ENCODE measurements at regions not wholly inside any gene's neighbourhood (a gene's known extent, or its start where the extent isn't known, plus 50 kb on each side); places are given as distances from the start of the nearest gene placed in this dataset.

DNA sequence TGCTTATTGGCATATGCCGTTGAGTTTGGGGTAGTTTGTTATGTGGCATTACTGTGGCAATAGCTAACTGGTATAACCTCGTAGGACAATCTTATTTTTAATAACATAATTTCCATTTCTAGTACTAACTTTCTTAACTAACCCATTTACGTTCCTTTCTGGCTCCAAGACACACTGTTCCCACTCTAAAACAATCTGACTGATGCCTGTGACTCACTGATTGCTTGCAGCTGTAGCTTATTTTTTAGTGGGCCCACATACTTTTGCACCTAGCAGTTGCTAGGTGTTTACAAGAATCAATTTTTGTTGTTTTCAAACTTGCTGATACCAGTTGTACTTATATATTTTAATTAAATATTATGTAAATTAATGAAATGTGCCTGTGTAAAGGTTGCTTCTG is 52.2 kb downstream of the FAT3 start:
- Histone ChIP-seq H3K36me3 (ENCODE audit: insufficient read depth, low read length) (no peaks in the 10 kb centered on the region), H3K4me3 (ENCODE audit: low read depth, low read length) (no peak overlapping the region), H3K4me1 (ENCODE audit: control insufficient read depth, insufficient read depth, low read length, unreplicated experiment) (no peaks in the 10 kb centered on the region), H3K27ac (ENCODE audit: low read depth, low read length) (no peak overlapping the region), H2AFZ (ENCODE audit: low read length, unreplicated experiment) (no peak overlapping the region), H3K27me3 (ENCODE audit: insufficient read depth, low read length) (no peaks in the 10 kb centered on the region), H3K79me2 (ENCODE audit: control insufficient read depth, insufficient read depth, low read length, unreplicated experiment) (no peaks in the 10 kb centered on the region)

DNA sequence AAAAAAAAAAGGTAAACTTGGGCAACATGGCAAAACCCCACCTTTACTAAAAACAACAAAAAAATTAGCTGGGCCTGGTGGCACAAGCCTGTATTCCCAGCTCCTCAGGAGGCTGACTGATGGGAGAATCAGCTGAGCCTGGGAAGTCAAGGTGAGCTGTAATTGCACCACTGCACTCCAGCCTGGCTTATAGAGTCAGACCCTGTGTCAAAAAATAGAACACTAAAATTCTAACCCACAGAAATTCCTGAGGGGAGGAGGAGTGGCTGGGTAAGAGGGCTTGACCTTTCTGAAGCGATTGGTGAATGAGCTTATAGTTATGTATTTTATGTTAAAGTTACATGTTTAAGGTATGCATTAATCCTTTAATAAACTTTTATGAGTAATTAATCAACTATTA is 53.3 kb downstream of the FAT3 start:
- no peak overlapping the region for H3K4me3 ChIP-seq (ENCODE audit: low read depth, low read length)
- no peak overlapping the region for H2AFZ ChIP-seq (ENCODE audit: low read length, unreplicated experiment)
- no peaks in the 10 kb centered on the region for H3K27me3 ChIP-seq (ENCODE audit: insufficient read depth, low read length)
- no peaks in the 10 kb centered on the region for H3K4me1 ChIP-seq (ENCODE audit: control insufficient read depth, insufficient read depth, low read length, unreplicated experiment)
- H3K36me3 ChIP-seq (ENCODE audit: insufficient read depth, low read length): no peaks in the 10 kb centered on the region
- no peak overlapping the region for H3K27ac ChIP-seq (ENCODE audit: low read depth, low read length)
- no peaks in the 10 kb centered on the region for H3K79me2 ChIP-seq (ENCODE audit: control insufficient read depth, insufficient read depth, low read length, unreplicated experiment)

DNA sequence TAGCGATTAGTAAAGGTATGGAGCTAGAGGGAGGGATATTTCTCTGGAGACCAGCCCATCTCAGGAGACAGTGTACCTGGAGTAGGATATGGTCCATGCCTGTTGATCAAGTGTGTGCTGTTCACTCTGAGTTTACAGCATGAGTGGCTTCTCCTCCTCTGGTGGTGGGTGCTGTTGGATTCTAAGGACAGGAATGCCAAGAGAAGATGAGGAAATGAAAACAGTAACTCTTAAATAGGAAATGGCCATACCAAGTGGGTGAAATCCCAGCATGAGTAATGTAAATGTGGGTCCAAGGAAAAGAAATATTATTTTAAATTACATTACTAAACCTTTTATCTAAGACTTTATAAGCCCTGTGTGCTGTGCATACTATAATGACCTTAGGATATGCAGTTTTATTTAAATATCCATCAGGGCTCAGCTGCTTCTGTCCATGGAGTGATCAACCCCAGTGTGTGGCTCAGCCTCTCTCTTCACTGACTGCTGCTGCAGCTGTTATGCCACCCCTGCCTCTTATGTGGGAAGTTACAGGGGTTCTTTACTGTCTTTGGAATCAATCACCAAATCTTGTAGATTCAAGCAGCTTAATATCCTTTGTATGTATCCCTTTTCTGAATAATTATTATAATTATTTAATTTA is 54.3 kb downstream of the FAT3 start:
- Histone ChIP-seq H3K27me3 (ENCODE audit: insufficient read depth, low read length) (no peaks in the 10 kb centered on the region), H3K27ac (ENCODE audit: low read depth, low read length) (no peak overlapping the region), H3K4me3 (ENCODE audit: low read depth, low read length) (no peak overlapping the region), H3K4me1 (ENCODE audit: control insufficient read depth, insufficient read depth, low read length, unreplicated experiment) (no peaks in the 10 kb centered on the region), H3K79me2 (ENCODE audit: control insufficient read depth, insufficient read depth, low read length, unreplicated experiment) (no peaks in the 10 kb centered on the region), H2AFZ (ENCODE audit: low read length, unreplicated experiment) (no peak overlapping the region), H3K36me3 (ENCODE audit: insufficient read depth, low read length) (no peaks in the 10 kb centered on the region)

- Histone ChIP-seq H3K27me3 (ENCODE audit: insufficient read depth, low read length) (0 out of 2 replicates have a peak, but pooled peaks cover 7% of the 10 kb centered on the region), H3K4me1 (ENCODE audit: control insufficient read depth, insufficient read depth, low read length, unreplicated experiment) (no peaks in the 10 kb centered on the region), H3K36me3 (ENCODE audit: insufficient read depth, low read length) (no peaks in the 10 kb centered on the region), H3K27ac (ENCODE audit: low read depth, low read length) (no peak overlapping the region), H3K4me3 (ENCODE audit: low read depth, low read length) (no peak overlapping the region), H3K79me2 (ENCODE audit: control insufficient read depth, insufficient read depth, low read length, unreplicated experiment) (no peaks in the 10 kb centered on the region), H2AFZ (ENCODE audit: low read length, unreplicated experiment) (no peak overlapping the region)
Measured at GRCh38 chr11:92284107-92284506, 59.5 kb downstream of the FAT3 start.

GRCh38 chr11:92284558-92284957 is 59.9 kb downstream of the FAT3 start:
- H3K4me1 ChIP-seq (ENCODE audit: control insufficient read depth, insufficient read depth, low read length, unreplicated experiment): no peaks in the 10 kb centered on the region
- 0 out of 2 replicates have a peak, but pooled peaks cover 7% of the 10 kb centered on the region for H3K27me3 ChIP-seq (ENCODE audit: insufficient read depth, low read length)
- H3K79me2 ChIP-seq (ENCODE audit: control insufficient read depth, insufficient read depth, low read length, unreplicated experiment): no peaks in the 10 kb centered on the region
- no peaks in the 10 kb centered on the region for H3K36me3 ChIP-seq (ENCODE audit: insufficient read depth, low read length)
- H3K27ac ChIP-seq (ENCODE audit: low read depth, low read length): no peak overlapping the region
- no peak overlapping the region for H3K4me3 ChIP-seq (ENCODE audit: low read depth, low read length)
- H2AFZ ChIP-seq (ENCODE audit: low read length, unreplicated experiment): no peak overlapping the region

DNA sequence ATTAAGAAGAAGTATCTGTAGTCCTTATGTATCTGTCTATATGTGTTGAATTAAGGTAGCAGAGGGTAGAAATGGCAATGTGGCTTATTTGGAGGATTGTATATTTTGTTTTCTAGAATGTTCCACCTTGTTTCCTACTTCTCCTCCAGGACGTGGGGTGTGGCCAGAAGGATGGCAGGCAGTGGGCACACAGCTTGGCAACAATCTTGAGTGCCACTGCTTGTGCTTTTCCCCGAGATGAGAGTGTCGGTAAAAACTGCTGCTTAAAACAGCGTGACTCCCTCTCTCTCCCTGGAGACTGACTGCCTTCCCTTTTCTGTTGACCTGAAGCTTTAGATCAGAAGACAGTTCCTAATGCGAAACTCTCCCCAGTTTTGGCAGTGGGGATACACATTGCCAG is 61.2 kb downstream of the FAT3 start:
- Histone ChIP-seq H3K27ac (ENCODE audit: low read depth, low read length) (no peak overlapping the region), H3K36me3 (ENCODE audit: insufficient read depth, low read length) (no peaks in the 10 kb centered on the region), H3K79me2 (ENCODE audit: control insufficient read depth, insufficient read depth, low read length, unreplicated experiment) (no peaks in the 10 kb centered on the region), H3K4me1 (ENCODE audit: control insufficient read depth, insufficient read depth, low read length, unreplicated experiment) (no peaks in the 10 kb centered on the region), H3K4me3 (ENCODE audit: low read depth, low read length) (no peak overlapping the region), H2AFZ (ENCODE audit: low read length, unreplicated experiment) (no peak overlapping the region), H3K27me3 (ENCODE audit: insufficient read depth, low read length) (0 out of 2 replicates have a peak, but pooled peaks cover 7% of the 10 kb centered on the region)

- no peaks in the 10 kb centered on the region for H3K36me3 ChIP-seq (ENCODE audit: insufficient read depth, low read length)
- H3K4me1 ChIP-seq (ENCODE audit: control insufficient read depth, insufficient read depth, low read length, unreplicated experiment): no peaks in the 10 kb centered on the region
- H3K27ac ChIP-seq (ENCODE audit: low read depth, low read length): no peak overlapping the region
- no peak overlapping the region for H3K4me3 ChIP-seq (ENCODE audit: low read depth, low read length)
- 0 out of 2 replicates have a peak, but pooled peaks cover 7% of the 10 kb centered on the region for H3K27me3 ChIP-seq (ENCODE audit: insufficient read depth, low read length)
- no peak overlapping the region for H2AFZ ChIP-seq (ENCODE audit: low read length, unreplicated experiment)
- H3K79me2 ChIP-seq (ENCODE audit: control insufficient read depth, insufficient read depth, low read length, unreplicated experiment): no peaks in the 10 kb centered on the region
Measured at GRCh38 chr11:92286709-92287108, 62.1 kb downstream of the FAT3 start.

GRCh38 chr11:92295175-92296137 is 70.8 kb downstream of the FAT3 start:
- no peak overlapping the region for H3K27ac ChIP-seq (ENCODE audit: low read depth, low read length)

DNA sequence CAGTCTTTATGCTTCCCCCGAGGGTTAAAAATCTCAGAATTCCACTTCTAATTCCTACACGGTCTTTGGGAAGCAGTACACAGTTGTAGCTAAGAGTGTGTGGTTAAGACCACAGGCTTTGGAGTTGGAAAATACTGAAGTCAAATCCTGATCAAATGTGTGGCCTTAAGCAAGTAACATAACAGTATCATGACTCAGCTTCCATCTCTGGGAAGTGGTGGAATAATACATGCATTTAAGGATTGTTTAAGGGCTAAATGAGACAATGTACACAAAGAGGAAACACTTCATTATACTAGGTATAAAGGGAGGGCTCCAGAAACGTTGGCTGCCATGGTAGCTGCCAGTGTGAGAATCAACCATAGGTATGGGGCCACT is 71.5 kb downstream of the FAT3 start:
- Histone ChIP-seq H2AFZ (ENCODE audit: low read length, unreplicated experiment) (no peak overlapping the region), H3K4me3 (ENCODE audit: low read depth, low read length) (no peak overlapping the region), H3K36me3 (ENCODE audit: insufficient read depth, low read length) (no peaks in the 10 kb centered on the region), H3K27me3 (ENCODE audit: insufficient read depth, low read length) (no peaks in the 10 kb centered on the region), H3K79me2 (ENCODE audit: control insufficient read depth, insufficient read depth, low read length, unreplicated experiment) (no peaks in the 10 kb centered on the region), H3K27ac (ENCODE audit: low read depth, low read length) (no peak overlapping the region), H3K4me1 (ENCODE audit: control insufficient read depth, insufficient read depth, low read length, unreplicated experiment) (no peaks in the 10 kb centered on the region)

More at GRCh38 chr11:92295175-92296137, 70.8 kb downstream of the FAT3 start:
- H3K4me1 ChIP-seq (ENCODE audit: control insufficient read depth, insufficient read depth, low read length, unreplicated experiment): no peaks in the 10 kb centered on the region
- no peaks in the 10 kb centered on the region for H3K27me3 ChIP-seq (ENCODE audit: insufficient read depth, low read length)
- no peaks in the 10 kb centered on the region for H3K79me2 ChIP-seq (ENCODE audit: control insufficient read depth, insufficient read depth, low read length, unreplicated experiment)
- H3K4me3 ChIP-seq (ENCODE audit: low read depth, low read length): no peak overlapping the region
- H3K36me3 ChIP-seq (ENCODE audit: insufficient read depth, low read length): no peaks in the 10 kb centered on the region
- H2AFZ ChIP-seq (ENCODE audit: low read length, unreplicated experiment): no peak overlapping the region

DNA sequence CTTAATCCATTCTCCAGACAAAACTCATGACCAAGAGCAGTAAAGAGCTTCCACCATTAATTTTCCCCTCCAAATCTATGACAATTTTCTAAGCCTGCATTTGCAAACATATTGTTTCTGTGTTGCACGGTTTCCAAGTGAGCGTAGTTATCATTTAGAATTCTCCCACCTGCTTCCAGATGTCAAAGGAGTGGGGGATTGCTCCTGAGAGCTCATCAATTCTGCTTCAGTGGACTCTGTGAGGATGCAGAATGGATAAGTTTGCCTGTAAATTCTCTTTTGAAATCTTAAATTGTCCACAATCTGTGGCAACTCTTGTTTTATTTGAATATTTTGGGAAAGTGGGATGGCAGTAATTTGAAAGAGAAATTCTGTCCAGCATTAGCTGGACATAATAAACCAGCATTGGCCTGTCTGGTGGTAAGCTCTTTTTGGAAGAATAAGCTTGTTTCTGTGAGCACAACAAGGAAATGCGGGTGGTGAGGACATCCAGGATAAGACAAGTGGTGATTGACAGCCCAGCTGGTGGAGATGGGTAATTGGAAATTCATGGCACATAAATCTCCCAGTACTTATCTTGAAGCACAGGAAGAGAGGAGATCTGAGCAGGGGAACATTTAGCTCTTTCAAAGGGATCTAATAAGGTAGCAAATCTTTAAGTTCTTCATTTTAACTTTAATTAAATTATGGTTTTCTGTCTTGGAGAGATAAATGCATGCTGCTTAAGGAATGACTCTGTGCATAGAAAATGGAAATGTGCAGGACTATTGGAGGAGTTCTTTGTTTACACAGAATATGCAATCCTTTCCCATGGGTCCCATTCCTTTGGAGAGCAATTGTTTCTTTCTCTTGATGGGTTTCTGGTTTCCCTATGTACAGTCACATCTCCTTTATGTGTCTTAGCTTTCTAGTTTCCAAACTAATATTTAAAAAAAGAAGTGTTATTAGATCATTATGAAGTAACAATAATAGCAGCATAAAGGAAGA is 73.2 kb downstream of the FAT3 start:
- H3K27ac ChIP-seq (ENCODE audit: low read depth, low read length): no peak overlapping the region
- H3K4me3 ChIP-seq (ENCODE audit: low read depth, low read length): no peak overlapping the region
- H3K4me1 ChIP-seq (ENCODE audit: control insufficient read depth, insufficient read depth, low read length, unreplicated experiment): no peaks in the 10 kb centered on the region
- no peak overlapping the region for H2AFZ ChIP-seq (ENCODE audit: low read length, unreplicated experiment)
- no peaks in the 10 kb centered on the region for H3K27me3 ChIP-seq (ENCODE audit: insufficient read depth, low read length)
- H3K36me3 ChIP-seq (ENCODE audit: insufficient read depth, low read length): no peaks in the 10 kb centered on the region
- no peaks in the 10 kb centered on the region for H3K79me2 ChIP-seq (ENCODE audit: control insufficient read depth, insufficient read depth, low read length, unreplicated experiment)

Measured in ACC112 (cell line).